Endothelial cell of umbilical vein (primary cell): ENCODE measurements at regions not wholly inside any gene's neighbourhood (a gene's known extent, or its start where the extent isn't known, plus 50 kb on each side); places are given as distances from the start of the nearest gene placed in this dataset.

Experiments
- BruUV-seq: library from RNA; stranded (reverse); fragments of 400-500 nt; replicated peaks from 2 replicates; lab custom pipeline; 2021; lab: Mats Ljungman, UMichigan
- CTCF ChIA-PET: fragments of 300-600, 350-600 bp; sonication (Branson Sonifier 250); formaldehyde crosslinking; loops from one replicate; lab custom pipeline; 2021; ENCODE audit warnings: antibody characterized with exemption, inconsistent platforms; lab: Charles Lee
- POLR2A ChIA-PET: fragments of 300-600, 350-600 bp; sonication (Branson Sonifier 250); formaldehyde crosslinking; loops from one replicate; lab custom pipeline; 2021; ENCODE audit warnings: antibody characterized with exemption, inconsistent platforms; lab: Charles Lee
- DNase-seq: peaks from one replicate; pipeline ENCODE4 v3.0.0-alpha.2; 2011; ENCODE audit warnings: low read depth, low spot score
- FAIRE-seq: peaks from 2 replicates; lab custom pipeline; 2011; peaks lifted over from hg19 to GRCh38; lab: Jason Lieb, UNC
- H2AFZ ChIP-seq: 2 replicates; pipeline ENCODE4 v1.6.0; 2012; ENCODE audit warnings: low read depth, low read length, control low read depth, inconsistent platforms
- H3K27ac ChIP-seq: 2 replicates; pipeline ENCODE4 v1.5.1; 2011; ENCODE audit warnings: low read depth, mild to moderate bottlenecking, control low read depth, low read length, moderate library complexity; ENCODE audit not compliant: insufficient read depth
- H3K27me3 ChIP-seq, 2 experiments: 2 replicates each; pipeline versions ENCODE4 v1.6.0 to v1.6.1; 2011; ENCODE audit warnings: low read length in 2 of 2, mixed read lengths in 1 of 2; ENCODE audit not compliant: control insufficient read depth in 2 of 2, insufficient read depth in 2 of 2
- H3K36me3 ChIP-seq, 2 experiments: 2 replicates in 1 of 2; 3 replicates in 1 of 2; pipeline ENCODE4 v1.5.1; 2011; ENCODE audit warnings: low read length in 2 of 2, mild to moderate bottlenecking in 1 of 2, moderate library complexity in 1 of 2; ENCODE audit not compliant: control insufficient read depth in 2 of 2, insufficient read depth in 2 of 2; ENCODE audit errors: extremely low read depth in 1 of 2
- H3K4me1 ChIP-seq: 3 replicates; pipeline ENCODE4 v1.5.1; 2011; ENCODE audit warnings: mild to moderate bottlenecking, low read length; ENCODE audit not compliant: control insufficient read depth, insufficient read depth; ENCODE audit errors: extremely low read depth
- H3K4me2 ChIP-seq: 2 replicates; pipeline ENCODE4 v1.6.1; 2011; ENCODE audit warnings: low read length, control low read depth, mixed read lengths; ENCODE audit not compliant: insufficient read depth
- H3K4me3 ChIP-seq, 3 experiments: fragments of 200-600 bp in 1 of 3; sonication (generic), shearing (Covaris generic) in 1 of 3; replicated peaks in 1 of 3; 2 replicates each; pipeline ENCODE4 v1.5.1; 2011 to 2016; ENCODE audit warnings: control low read depth in 3 of 3, low read length in 3 of 3, mild to moderate bottlenecking in 2 of 3, inconsistent platforms in 1 of 3, low read depth in 1 of 3, moderate library complexity in 1 of 3; ENCODE audit not compliant: insufficient read depth in 1 of 3
- H3K79me2 ChIP-seq: 2 replicates; pipeline ENCODE4 v1.6.0; 2012; ENCODE audit warnings: low read length, inconsistent platforms; ENCODE audit not compliant: control insufficient read depth, insufficient read depth
- H3K9ac ChIP-seq: replicated peaks from 2 replicates; pipeline ENCODE3; 2011; ENCODE audit warnings: low read length, control low read depth; ENCODE audit not compliant: insufficient read depth; ENCODE audit errors: extremely low read depth
- H3K9me1 ChIP-seq: replicated peaks from 3 replicates; pipeline ENCODE4 v1.6.0; 2011; ENCODE audit warnings: mild to moderate bottlenecking, low read length; ENCODE audit not compliant: control insufficient read depth, insufficient read depth; ENCODE audit errors: extremely low read depth
- H3K9me3 ChIP-seq: replicated peaks from 2 replicates; pipeline ENCODE4 v1.5.1; 2012; ENCODE audit warnings: low read length, inconsistent platforms; ENCODE audit not compliant: control insufficient read depth, insufficient read depth
- H4K20me1 ChIP-seq: replicated peaks from 2 replicates; pipeline ENCODE3; 2011; ENCODE audit warnings: mild to moderate bottlenecking, low read length; ENCODE audit not compliant: control insufficient read depth, insufficient read depth; ENCODE audit errors: extremely low read depth
- EZH2 ChIP-seq: IDR thresholded peaks from 2 replicates; pipeline ENCODE4 v1.6.1; 2012; ENCODE audit warnings: borderline replicate concordance, low read depth, mild to moderate bottlenecking, moderate library complexity, low read length, inconsistent platforms; ENCODE audit not compliant: severe bottlenecking
- FOS ChIP-seq: IDR thresholded peaks from 2 replicates; pipeline ENCODE4 v1.6.1; 2011; ENCODE audit warnings: mild to moderate bottlenecking, low read length, moderate library complexity, borderline replicate concordance; ENCODE audit not compliant: insufficient read depth
- GATA2 ChIP-seq: IDR thresholded peaks from 2 replicates; pipeline ENCODE4 v1.7.0; 2011; ENCODE audit warnings: low read depth, mild to moderate bottlenecking, moderate library complexity, mixed read lengths, low read length; ENCODE audit not compliant: insufficient read length, insufficient read depth
- JUN ChIP-seq: IDR thresholded peaks from 2 replicates; pipeline ENCODE4 v1.6.1; 2011; ENCODE audit warnings: borderline replicate concordance, low read depth; ENCODE audit not compliant: insufficient read length, insufficient read depth
- MYC ChIP-seq: IDR thresholded peaks from one replicate; pipeline ENCODE4 v1.6.1; 2011; ENCODE audit warnings: mild to moderate bottlenecking, low read depth, low read length
- POLR2A ChIP-seq: IDR thresholded peaks from 2 replicates; pipeline ENCODE4 v1.6.1; 2012; ENCODE audit warnings: low read depth, mild to moderate bottlenecking, control low read depth, low read length
- POLR2AphosphoS5 ChIP-seq: IDR thresholded peaks from 2 replicates; pipeline ENCODE4 v1.6.1; 2012; ENCODE audit warnings: low read depth, mild to moderate bottlenecking, control low read depth, low read length, moderate library complexity; ENCODE audit not compliant: insufficient read depth
- dilution Hi-C: fragments of 300-500 bp; cut with MboI; formaldehyde crosslinking; loops from one replicate; pipeline ENCODE4 v1.15.0; 2019; ENCODE audit warnings: low sequenced_read_pairs; ENCODE audit not compliant: extremely low pct_ligation_motif_present
- intact Hi-C: fragments of 100-400 bp; cut with micrococcal nuclease; formaldehyde crosslinking; loops from one replicate; pipeline ENCODE4 v1.10.0; 2022
- TF ChIP-seq, protein P1 (sequence below): IDR thresholded peaks from 2 replicates; pipeline ENCODE4 v1.6.1; 2011; ENCODE audit not compliant: insufficient read depth, insufficient read length
- TF ChIP-seq, protein P2 (sequence below), 2 donors: IDR thresholded peaks; 1 replicate in 1 of 2; 2 replicates in 1 of 2; pipeline ENCODE4 v1.5.1; 2011; ENCODE audit warnings: low read length in 2 of 2, mild to moderate bottlenecking in 2 of 2, moderate library complexity in 2 of 2, control low read depth in 1 of 2, inconsistent platforms in 1 of 2, low read depth in 1 of 2; ENCODE audit not compliant: insufficient read depth in 1 of 2; ENCODE audit errors: extremely low read depth in 1 of 2

DNA sequence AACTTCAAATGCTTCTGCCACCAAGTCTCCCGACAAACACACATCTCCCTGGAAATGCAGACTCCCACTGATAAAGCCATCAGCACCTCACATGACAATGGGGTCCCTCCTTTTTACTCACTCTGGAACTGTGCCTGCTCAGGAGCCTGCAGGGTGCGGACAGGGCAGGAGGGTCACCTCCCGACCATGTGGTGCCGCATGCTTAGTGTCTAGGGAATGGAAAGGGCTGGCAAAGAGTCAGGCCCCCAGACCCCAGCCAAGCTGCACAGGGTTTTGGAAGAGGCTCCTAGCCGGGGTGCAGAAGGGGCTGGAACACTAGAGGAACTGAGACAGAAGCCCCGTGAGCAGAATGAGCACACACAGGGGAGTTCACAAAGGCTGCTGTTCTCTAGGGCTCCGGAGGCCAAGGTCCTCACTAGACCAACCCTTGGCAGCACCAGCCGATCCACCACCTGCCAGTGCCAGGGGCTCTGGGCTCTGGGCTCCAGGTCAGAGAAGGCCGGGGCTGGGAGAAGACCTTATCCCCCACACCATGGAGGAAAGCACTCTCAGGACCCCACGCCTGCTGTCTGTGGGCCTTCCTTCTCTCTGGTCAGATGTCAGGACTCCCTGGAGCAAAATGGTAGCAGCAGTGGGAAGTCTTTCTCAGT, 125.1 kb upstream of the FGF3 start:
- DNase-seq (no peak), FAIRE-seq (no peak)
- ChIA-PET POLR2A (no interaction called here), CTCF (no interaction called here)
- H3K4me2 ChIP-seq = no peak overlapping the region
- BruUV-seq = no TSS peak
- no peaks in the 10 kb centered on the region for H3K36me3 ChIP-seq
- H3K27me3 ChIP-seq = peaks cover 0 to 2% of the 10 kb centered on the region in 2 experiments
- H3K4me3 ChIP-seq = no peak overlapping the region
- dilution Hi-C loops = no loop called here
- H3K9ac ChIP-seq = no peak overlapping the region
- H2AFZ ChIP-seq = no peak overlapping the region
- intact Hi-C loops = loop anchor here (10.0 kb wide), 1 partner anchor 131 kb away; the partner anchor contains the start of gene ANO1
- TF ChIP-seq JUN = no peak
- TF ChIP-seq POLR2AphosphoS5 = no peak
- TF ChIP-seq MYC = no peak
- no peak for TF ChIP-seq GATA2
- TF ChIP-seq, protein P1, sequence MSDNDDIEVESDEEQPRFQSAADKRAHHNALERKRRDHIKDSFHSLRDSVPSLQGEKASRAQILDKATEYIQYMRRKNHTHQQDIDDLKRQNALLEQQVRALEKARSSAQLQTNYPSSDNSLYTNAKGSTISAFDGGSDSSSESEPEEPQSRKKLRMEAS = no peak
- no peak for TF ChIP-seq FOS
- TF ChIP-seq EZH2 = no peak
- no peak for TF ChIP-seq POLR2A
- TF ChIP-seq, protein P2, sequence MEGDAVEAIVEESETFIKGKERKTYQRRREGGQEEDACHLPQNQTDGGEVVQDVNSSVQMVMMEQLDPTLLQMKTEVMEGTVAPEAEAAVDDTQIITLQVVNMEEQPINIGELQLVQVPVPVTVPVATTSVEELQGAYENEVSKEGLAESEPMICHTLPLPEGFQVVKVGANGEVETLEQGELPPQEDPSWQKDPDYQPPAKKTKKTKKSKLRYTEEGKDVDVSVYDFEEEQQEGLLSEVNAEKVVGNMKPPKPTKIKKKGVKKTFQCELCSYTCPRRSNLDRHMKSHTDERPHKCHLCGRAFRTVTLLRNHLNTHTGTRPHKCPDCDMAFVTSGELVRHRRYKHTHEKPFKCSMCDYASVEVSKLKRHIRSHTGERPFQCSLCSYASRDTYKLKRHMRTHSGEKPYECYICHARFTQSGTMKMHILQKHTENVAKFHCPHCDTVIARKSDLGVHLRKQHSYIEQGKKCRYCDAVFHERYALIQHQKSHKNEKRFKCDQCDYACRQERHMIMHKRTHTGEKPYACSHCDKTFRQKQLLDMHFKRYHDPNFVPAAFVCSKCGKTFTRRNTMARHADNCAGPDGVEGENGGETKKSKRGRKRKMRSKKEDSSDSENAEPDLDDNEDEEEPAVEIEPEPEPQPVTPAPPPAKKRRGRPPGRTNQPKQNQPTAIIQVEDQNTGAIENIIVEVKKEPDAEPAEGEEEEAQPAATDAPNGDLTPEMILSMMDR (IDR thresholded peaks at IDR 0.05; ENCODE audit: extremely low read depth in 1 of 2, insufficient read depth in 1 of 2, low read depth in 1 of 2, low read length in 2 of 2) = no peak
- H3K9me3 ChIP-seq = no peaks in the 10 kb centered on the region
- no peaks in the 10 kb centered on the region for H3K9me1 ChIP-seq
- no peaks in the 10 kb centered on the region for H3K79me2 ChIP-seq
- H4K20me1 ChIP-seq = no peaks in the 10 kb centered on the region
- peaks cover 12% of the 10 kb centered on the region for H3K4me1 ChIP-seq
- no peak overlapping the region for H3K27ac ChIP-seq
